ENCODE measurements at regions not wholly inside any gene's neighbourhood (a gene's known extent, or its start where the extent isn't known, plus 50 kb on each side); places are given as distances from the start of the nearest gene placed in this dataset.

DNA sequence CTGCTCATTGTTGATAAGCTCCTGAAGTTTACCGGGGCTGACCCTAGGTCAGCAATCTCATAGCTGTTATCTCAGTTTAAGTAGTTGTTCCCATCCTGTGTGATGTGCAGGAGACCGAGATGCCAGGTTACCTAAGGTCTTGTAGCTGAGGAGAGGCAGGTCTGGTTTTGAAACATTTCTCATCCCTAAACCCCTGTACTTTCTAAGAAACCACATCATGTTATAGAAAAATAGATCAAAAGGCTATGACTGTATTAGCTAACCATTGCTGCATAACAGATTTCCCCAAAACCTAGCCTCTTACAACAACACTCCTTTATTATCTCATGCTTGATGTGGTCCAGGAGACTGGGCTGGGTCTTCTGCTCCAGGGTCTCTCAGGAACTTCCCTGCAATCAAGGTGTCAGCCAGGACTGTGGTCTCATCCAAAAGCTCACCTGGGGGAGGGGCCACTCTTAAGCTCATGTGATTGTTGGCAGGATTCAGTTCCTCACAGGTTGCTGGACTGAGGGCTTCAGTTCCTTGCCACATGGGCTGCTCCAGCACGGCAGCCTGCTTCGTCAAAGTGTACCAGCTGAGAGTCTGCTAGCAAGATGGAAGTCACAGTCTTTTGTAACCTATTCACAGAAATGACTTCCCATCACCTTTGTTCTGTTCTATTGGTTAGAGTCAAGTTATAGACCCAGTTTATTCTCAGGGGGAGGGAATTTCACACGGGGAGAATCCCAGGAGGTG, 60.9 kb upstream of the CLCN4 start (continued):
- TF ChIP-seq, protein P1, sequence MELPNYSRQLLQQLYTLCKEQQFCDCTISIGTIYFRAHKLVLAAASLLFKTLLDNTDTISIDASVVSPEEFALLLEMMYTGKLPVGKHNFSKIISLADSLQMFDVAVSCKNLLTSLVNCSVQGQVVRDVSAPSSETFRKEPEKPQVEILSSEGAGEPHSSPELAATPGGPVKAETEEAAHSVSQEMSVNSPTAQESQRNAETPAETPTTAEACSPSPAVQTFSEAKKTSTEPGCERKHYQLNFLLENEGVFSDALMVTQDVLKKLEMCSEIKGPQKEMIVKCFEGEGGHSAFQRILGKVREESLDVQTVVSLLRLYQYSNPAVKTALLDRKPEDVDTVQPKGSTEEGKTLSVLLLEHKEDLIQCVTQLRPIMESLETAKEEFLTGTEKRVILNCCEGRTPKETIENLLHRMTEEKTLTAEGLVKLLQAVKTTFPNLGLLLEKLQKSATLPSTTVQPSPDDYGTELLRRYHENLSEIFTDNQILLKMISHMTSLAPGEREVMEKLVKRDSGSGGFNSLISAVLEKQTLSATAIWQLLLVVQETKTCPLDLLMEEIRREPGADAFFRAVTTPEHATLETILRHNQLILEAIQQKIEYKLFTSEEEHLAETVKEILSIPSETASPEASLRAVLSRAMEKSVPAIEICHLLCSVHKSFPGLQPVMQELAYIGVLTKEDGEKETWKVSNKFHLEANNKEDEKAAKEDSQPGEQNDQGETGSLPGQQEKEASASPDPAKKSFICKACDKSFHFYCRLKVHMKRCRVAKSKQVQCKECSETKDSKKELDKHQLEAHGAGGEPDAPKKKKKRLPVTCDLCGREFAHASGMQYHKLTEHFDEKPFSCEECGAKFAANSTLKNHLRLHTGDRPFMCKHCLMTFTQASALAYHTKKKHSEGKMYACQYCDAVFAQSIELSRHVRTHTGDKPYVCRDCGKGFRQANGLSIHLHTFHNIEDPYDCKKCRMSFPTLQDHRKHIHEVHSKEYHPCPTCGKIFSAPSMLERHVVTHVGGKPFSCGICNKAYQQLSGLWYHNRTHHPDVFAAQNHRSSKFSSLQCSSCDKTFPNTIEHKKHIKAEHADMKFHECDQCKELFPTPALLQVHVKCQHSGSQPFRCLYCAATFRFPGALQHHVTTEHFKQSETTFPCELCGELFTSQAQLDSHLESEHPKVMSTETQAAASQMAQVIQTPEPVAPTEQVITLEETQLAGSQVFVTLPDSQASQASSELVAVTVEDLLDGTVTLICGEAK (IDR thresholded peaks at IDR 0.05) = no peak
- TF ChIP-seq, protein P1 (CRISPR knock-in tag; IDR thresholded peaks at IDR 0.05) = no peak
- TF ChIP-seq MZF1 (CRISPR knock-in tag; IDR thresholded peaks at IDR 0.05; ENCODE audit: borderline replicate concordance) = no peak
- TF ChIP-seq, protein P2, sequence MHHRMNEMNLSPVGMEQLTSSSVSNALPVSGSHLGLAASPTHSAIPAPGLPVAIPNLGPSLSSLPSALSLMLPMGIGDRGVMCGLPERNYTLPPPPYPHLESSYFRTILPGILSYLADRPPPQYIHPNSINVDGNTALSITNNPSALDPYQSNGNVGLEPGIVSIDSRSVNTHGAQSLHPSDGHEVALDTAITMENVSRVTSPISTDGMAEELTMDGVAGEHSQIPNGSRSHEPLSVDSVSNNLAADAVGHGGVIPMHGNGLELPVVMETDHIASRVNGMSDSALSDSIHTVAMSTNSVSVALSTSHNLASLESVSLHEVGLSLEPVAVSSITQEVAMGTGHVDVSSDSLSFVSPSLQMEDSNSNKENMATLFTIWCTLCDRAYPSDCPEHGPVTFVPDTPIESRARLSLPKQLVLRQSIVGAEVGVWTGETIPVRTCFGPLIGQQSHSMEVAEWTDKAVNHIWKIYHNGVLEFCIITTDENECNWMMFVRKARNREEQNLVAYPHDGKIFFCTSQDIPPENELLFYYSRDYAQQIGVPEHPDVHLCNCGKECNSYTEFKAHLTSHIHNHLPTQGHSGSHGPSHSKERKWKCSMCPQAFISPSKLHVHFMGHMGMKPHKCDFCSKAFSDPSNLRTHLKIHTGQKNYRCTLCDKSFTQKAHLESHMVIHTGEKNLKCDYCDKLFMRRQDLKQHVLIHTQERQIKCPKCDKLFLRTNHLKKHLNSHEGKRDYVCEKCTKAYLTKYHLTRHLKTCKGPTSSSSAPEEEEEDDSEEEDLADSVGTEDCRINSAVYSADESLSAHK (CRISPR knock-in tag; IDR thresholded peaks at IDR 0.05; ENCODE audit: borderline replicate concordance) = no peak
- no peak for TF ChIP-seq EED (CRISPR knock-in tag; IDR thresholded peaks at IDR 0.05)
- TF ChIP-seq NONO (IDR thresholded peaks at IDR 0.05) = no peak
- TF ChIP-seq NONO (CRISPR knock-in tag; conservative IDR thresholded peaks at IDR 0.05) = no peak
- no peak for TF ChIP-seq ZNF775 (CRISPR knock-in tag; IDR thresholded peaks at IDR 0.05; ENCODE audit: borderline replicate concordance)
- TF ChIP-seq AGO1 (IDR thresholded peaks at IDR 0.05; ENCODE audit: low read depth, low read length, poor library complexity, severe bottlenecking) = no peak
- TF ChIP-seq ZBTB21 (CRISPR knock-in tag; IDR thresholded peaks at IDR 0.05) = no peak
- TF ChIP-seq, protein P3, sequence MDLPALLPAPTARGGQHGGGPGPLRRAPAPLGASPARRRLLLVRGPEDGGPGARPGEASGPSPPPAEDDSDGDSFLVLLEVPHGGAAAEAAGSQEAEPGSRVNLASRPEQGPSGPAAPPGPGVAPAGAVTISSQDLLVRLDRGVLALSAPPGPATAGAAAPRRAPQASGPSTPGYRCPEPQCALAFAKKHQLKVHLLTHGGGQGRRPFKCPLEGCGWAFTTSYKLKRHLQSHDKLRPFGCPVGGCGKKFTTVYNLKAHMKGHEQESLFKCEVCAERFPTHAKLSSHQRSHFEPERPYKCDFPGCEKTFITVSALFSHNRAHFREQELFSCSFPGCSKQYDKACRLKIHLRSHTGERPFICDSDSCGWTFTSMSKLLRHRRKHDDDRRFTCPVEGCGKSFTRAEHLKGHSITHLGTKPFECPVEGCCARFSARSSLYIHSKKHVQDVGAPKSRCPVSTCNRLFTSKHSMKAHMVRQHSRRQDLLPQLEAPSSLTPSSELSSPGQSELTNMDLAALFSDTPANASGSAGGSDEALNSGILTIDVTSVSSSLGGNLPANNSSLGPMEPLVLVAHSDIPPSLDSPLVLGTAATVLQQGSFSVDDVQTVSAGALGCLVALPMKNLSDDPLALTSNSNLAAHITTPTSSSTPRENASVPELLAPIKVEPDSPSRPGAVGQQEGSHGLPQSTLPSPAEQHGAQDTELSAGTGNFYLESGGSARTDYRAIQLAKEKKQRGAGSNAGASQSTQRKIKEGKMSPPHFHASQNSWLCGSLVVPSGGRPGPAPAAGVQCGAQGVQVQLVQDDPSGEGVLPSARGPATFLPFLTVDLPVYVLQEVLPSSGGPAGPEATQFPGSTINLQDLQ (CRISPR knock-in tag; IDR thresholded peaks at IDR 0.05) = no peak
- TF ChIP-seq ZNF460 (CRISPR knock-in tag; IDR thresholded peaks at IDR 0.05; ENCODE audit: borderline replicate concordance) = no peak
- no peak for TF ChIP-seq ZSCAN31 (CRISPR knock-in tag; IDR thresholded peaks at IDR 0.05; ENCODE audit: low read depth)
